Endothelial cell of umbilical vein (primary cell): ENCODE measurements at regions not wholly inside any gene's neighbourhood (a gene's known extent, or its start where the extent isn't known, plus 50 kb on each side); places are given as distances from the start of the nearest gene placed in this dataset.

Experiments used
- BruUV-seq: library from RNA; stranded (reverse); fragments of 400-500 nt; replicated peaks from 2 replicates; lab custom pipeline; 2021; lab: Mats Ljungman, UMichigan
- CTCF ChIA-PET: fragments of 300-600, 350-600 bp; sonication (Branson Sonifier 250); formaldehyde crosslinking; loops from one replicate; lab custom pipeline; 2021; ENCODE audit warnings: antibody characterized with exemption, inconsistent platforms; lab: Charles Lee
- POLR2A ChIA-PET: fragments of 300-600, 350-600 bp; sonication (Branson Sonifier 250); formaldehyde crosslinking; loops from one replicate; lab custom pipeline; 2021; ENCODE audit warnings: antibody characterized with exemption, inconsistent platforms; lab: Charles Lee
- DNase-seq: peaks from one replicate; pipeline ENCODE4 v3.0.0-alpha.2; 2011; ENCODE audit warnings: low read depth, low spot score
- FAIRE-seq: peaks from 2 replicates; lab custom pipeline; 2011; peaks lifted over from hg19 to GRCh38; lab: Jason Lieb, UNC
- H2AFZ ChIP-seq: 2 replicates; pipeline ENCODE4 v1.6.0; 2012; ENCODE audit warnings: low read depth, low read length, control low read depth, inconsistent platforms
- H3K27ac ChIP-seq: 2 replicates; pipeline ENCODE4 v1.5.1; 2011; ENCODE audit warnings: low read depth, mild to moderate bottlenecking, control low read depth, low read length, moderate library complexity; ENCODE audit not compliant: insufficient read depth
- H3K27me3 ChIP-seq, 2 experiments: 2 replicates each; pipeline versions ENCODE4 v1.6.0 to v1.6.1; 2011; ENCODE audit warnings: low read length in 2 of 2, mixed read lengths in 1 of 2; ENCODE audit not compliant: control insufficient read depth in 2 of 2, insufficient read depth in 2 of 2
- H3K36me3 ChIP-seq, 2 experiments: 2 replicates in 1 of 2; 3 replicates in 1 of 2; pipeline ENCODE4 v1.5.1; 2011; ENCODE audit warnings: low read length in 2 of 2, mild to moderate bottlenecking in 1 of 2, moderate library complexity in 1 of 2; ENCODE audit not compliant: control insufficient read depth in 2 of 2, insufficient read depth in 2 of 2; ENCODE audit errors: extremely low read depth in 1 of 2
- H3K4me1 ChIP-seq: 3 replicates; pipeline ENCODE4 v1.5.1; 2011; ENCODE audit warnings: mild to moderate bottlenecking, low read length; ENCODE audit not compliant: control insufficient read depth, insufficient read depth; ENCODE audit errors: extremely low read depth
- H3K4me2 ChIP-seq: 2 replicates; pipeline ENCODE4 v1.6.1; 2011; ENCODE audit warnings: low read length, control low read depth, mixed read lengths; ENCODE audit not compliant: insufficient read depth
- H3K4me3 ChIP-seq, 3 experiments: fragments of 200-600 bp in 1 of 3; sonication (generic), shearing (Covaris generic) in 1 of 3; replicated peaks in 1 of 3; 2 replicates each; pipeline ENCODE4 v1.5.1; 2011 to 2016; ENCODE audit warnings: control low read depth in 3 of 3, low read length in 3 of 3, mild to moderate bottlenecking in 2 of 3, inconsistent platforms in 1 of 3, low read depth in 1 of 3, moderate library complexity in 1 of 3; ENCODE audit not compliant: insufficient read depth in 1 of 3
- H3K79me2 ChIP-seq: 2 replicates; pipeline ENCODE4 v1.6.0; 2012; ENCODE audit warnings: low read length, inconsistent platforms; ENCODE audit not compliant: control insufficient read depth, insufficient read depth
- H3K9ac ChIP-seq: replicated peaks from 2 replicates; pipeline ENCODE3; 2011; ENCODE audit warnings: low read length, control low read depth; ENCODE audit not compliant: insufficient read depth; ENCODE audit errors: extremely low read depth
- H3K9me1 ChIP-seq: replicated peaks from 3 replicates; pipeline ENCODE4 v1.6.0; 2011; ENCODE audit warnings: mild to moderate bottlenecking, low read length; ENCODE audit not compliant: control insufficient read depth, insufficient read depth; ENCODE audit errors: extremely low read depth
- H3K9me3 ChIP-seq: replicated peaks from 2 replicates; pipeline ENCODE4 v1.5.1; 2012; ENCODE audit warnings: low read length, inconsistent platforms; ENCODE audit not compliant: control insufficient read depth, insufficient read depth
- H4K20me1 ChIP-seq: replicated peaks from 2 replicates; pipeline ENCODE3; 2011; ENCODE audit warnings: mild to moderate bottlenecking, low read length; ENCODE audit not compliant: control insufficient read depth, insufficient read depth; ENCODE audit errors: extremely low read depth
- CTCF ChIP-seq, 2 donors: IDR thresholded peaks; 1 replicate in 1 of 2; 2 replicates in 1 of 2; pipeline ENCODE4 v1.5.1; 2011; ENCODE audit warnings: low read length in 2 of 2, mild to moderate bottlenecking in 2 of 2, moderate library complexity in 2 of 2, control low read depth in 1 of 2, inconsistent platforms in 1 of 2, low read depth in 1 of 2; ENCODE audit not compliant: insufficient read depth in 1 of 2; ENCODE audit errors: extremely low read depth in 1 of 2
- EZH2 ChIP-seq: IDR thresholded peaks from 2 replicates; pipeline ENCODE4 v1.6.1; 2012; ENCODE audit warnings: borderline replicate concordance, low read depth, mild to moderate bottlenecking, moderate library complexity, low read length, inconsistent platforms; ENCODE audit not compliant: severe bottlenecking
- FOS ChIP-seq: IDR thresholded peaks from 2 replicates; pipeline ENCODE4 v1.6.1; 2011; ENCODE audit warnings: mild to moderate bottlenecking, low read length, moderate library complexity, borderline replicate concordance; ENCODE audit not compliant: insufficient read depth
- GATA2 ChIP-seq: IDR thresholded peaks from 2 replicates; pipeline ENCODE4 v1.7.0; 2011; ENCODE audit warnings: low read depth, mild to moderate bottlenecking, moderate library complexity, mixed read lengths, low read length; ENCODE audit not compliant: insufficient read length, insufficient read depth
- JUN ChIP-seq: IDR thresholded peaks from 2 replicates; pipeline ENCODE4 v1.6.1; 2011; ENCODE audit warnings: borderline replicate concordance, low read depth; ENCODE audit not compliant: insufficient read length, insufficient read depth
- POLR2AphosphoS5 ChIP-seq: IDR thresholded peaks from 2 replicates; pipeline ENCODE4 v1.6.1; 2012; ENCODE audit warnings: low read depth, mild to moderate bottlenecking, control low read depth, low read length, moderate library complexity; ENCODE audit not compliant: insufficient read depth
- dilution Hi-C: fragments of 300-500 bp; cut with MboI; formaldehyde crosslinking; loops from one replicate; pipeline ENCODE4 v1.15.0; 2019; ENCODE audit warnings: low sequenced_read_pairs; ENCODE audit not compliant: extremely low pct_ligation_motif_present
- intact Hi-C: fragments of 100-400 bp; cut with micrococcal nuclease; formaldehyde crosslinking; loops from one replicate; pipeline ENCODE4 v1.10.0; 2022
- TF ChIP-seq, protein P1 (sequence below): IDR thresholded peaks from 2 replicates; pipeline ENCODE4 v1.6.1; 2011; ENCODE audit not compliant: insufficient read depth, insufficient read length

- H3K4me1 ChIP-seq: no peaks in the 10 kb centered on the region
- H2AFZ ChIP-seq: no peak overlapping the region
- ChIA-PET POLR2A (no interaction called here), CTCF (no interaction called here)
- no peaks in the 10 kb centered on the region for H3K9me1 ChIP-seq
- DNase-seq (no peak), FAIRE-seq (no peak)
- dilution Hi-C loops: no loop called here
- no TSS peak for BruUV-seq
- no peak overlapping the region for H3K4me2 ChIP-seq
- H3K27me3 ChIP-seq: no peaks in the 10 kb centered on the region
- no peaks in the 10 kb centered on the region for H4K20me1 ChIP-seq
- TF ChIP-seq GATA2 (no peak), POLR2AphosphoS5 (no peak), FOS (no peak), EZH2 (no peak), CTCF (IDR thresholded peaks at IDR 0.05; ENCODE audit: extremely low read depth in 1 of 2, insufficient read depth in 1 of 2, low read depth in 1 of 2, low read length in 2 of 2) (no peak), JUN (no peak)
- TF ChIP-seq, protein P1, sequence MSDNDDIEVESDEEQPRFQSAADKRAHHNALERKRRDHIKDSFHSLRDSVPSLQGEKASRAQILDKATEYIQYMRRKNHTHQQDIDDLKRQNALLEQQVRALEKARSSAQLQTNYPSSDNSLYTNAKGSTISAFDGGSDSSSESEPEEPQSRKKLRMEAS: no peak
- no peak overlapping the region for H3K4me3 ChIP-seq
- no peak overlapping the region for H3K27ac ChIP-seq
- H3K79me2 ChIP-seq: no peaks in the 10 kb centered on the region
- no peaks in the 10 kb centered on the region for H3K9me3 ChIP-seq
- H3K9ac ChIP-seq: no peak overlapping the region
- H3K36me3 ChIP-seq: no peaks in the 10 kb centered on the region
- intact Hi-C loops: no loop called here
These were observed 163.2 kb upstream of the FAM9B start for GRCh38 chrX:9196961-9197640.
